ENCODE measurements at regions not wholly inside any gene's neighbourhood (a gene's known extent, or its start where the extent isn't known, plus 50 kb on each side); places are given as distances from the start of the nearest gene placed in this dataset.
"Not testable (repeated sequence)": the region's sequence is repeated elsewhere in the genome, so short reads cannot be mapped to it uniquely, and the experiment has no call there.

DNA sequence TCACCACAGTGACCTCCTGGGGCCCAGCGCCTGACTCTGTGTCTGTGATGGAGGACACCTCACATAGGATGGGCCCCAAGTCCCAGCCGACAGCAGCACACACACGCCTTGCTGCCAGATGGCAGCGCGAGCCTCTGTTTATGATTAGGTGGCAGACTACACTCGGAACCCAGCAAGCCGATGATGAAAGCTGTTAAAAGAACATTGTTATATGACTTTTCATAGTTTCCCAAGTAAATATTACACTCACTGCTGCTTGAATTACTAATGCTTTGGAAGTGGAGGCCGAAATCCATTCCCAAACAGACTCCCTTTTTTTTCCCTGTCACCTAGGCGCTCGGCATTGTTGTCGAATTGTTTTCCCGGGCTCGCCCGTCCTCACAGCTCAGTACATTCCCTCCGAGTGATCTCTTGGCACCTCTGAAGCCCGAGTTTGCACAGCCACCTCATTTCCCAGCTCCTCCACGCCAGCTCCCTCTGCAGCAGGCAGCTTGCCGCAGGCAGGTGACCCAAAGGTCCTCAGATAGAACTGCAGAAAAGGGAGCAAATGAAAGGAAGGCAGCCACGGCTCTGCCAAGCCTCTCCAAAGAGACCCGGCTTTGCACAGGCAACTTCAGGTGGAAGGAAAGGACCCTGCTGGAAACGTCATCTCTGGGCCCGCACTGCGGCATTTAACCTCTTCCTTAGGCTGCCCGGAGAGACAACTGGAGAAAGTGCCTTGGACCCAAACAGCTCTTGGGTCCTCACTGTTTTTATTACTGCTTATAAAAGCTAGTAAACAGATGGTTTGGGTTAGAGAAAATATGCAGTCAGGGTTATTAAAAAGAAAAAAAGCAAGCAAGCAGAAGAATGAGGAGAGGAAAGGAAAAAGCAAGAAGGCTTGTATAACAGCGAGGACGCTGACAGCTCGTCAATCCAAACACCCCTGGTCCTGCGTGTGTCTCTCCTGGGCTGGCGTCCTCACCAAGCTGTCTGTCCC, 72.2 kb upstream of the SLC25A33 start:
- no peak overlapping the region for H3K9ac ChIP-seq (ENCODE audit: extremely low read depth, insufficient read length, low read length)
- no peak overlapping the region for H4K8ac ChIP-seq (replicated peaks; ENCODE audit: insufficient read length, low read depth, low read length)
- H2AFZ ChIP-seq (ENCODE audit: low read length), result no peak overlapping the region
- H3T11ph ChIP-seq (ENCODE audit: low read length), result no peak overlapping the region
- peaks cover 14% of the 10 kb centered on the region for H3K27me3 Mint-ChIP-seq (ENCODE audit: low read depth)
- no peak overlapping the region for H3K56ac ChIP-seq (ENCODE audit: insufficient read length, low read depth, low read length)
- H3K14ac ChIP-seq (ENCODE audit: insufficient read depth, low read length), result no peak overlapping the region; the same call in 1 of the 2 replicates
- H3K79me1 ChIP-seq (ENCODE audit: insufficient read depth, low read depth, low read length, poor library complexity, severe bottlenecking), result no peaks in the 10 kb centered on the region
- H3K4ac ChIP-seq (ENCODE audit: low read depth, low read length), result no peak overlapping the region
- H3K4me2 ChIP-seq (ENCODE audit: insufficient read depth, insufficient read length, low read length), result no peak overlapping the region
- no peak for DNase-seq
- 0 out of 4 replicates have a peak, but pooled peaks cover 0 to 1% of the 10 kb centered on the region in 2 experiments for H3K4me1 Mint-ChIP-seq
- no CpG with 5 or more reads among the region's 29 CpGs for WGBS (ENCODE audit: extremely low coverage, insufficient read length, low lambda C conversion rate)
- no peak overlapping the region for H4K91ac ChIP-seq (ENCODE audit: insufficient read length, low read depth, low read length)
- H3K36me3 Mint-ChIP-seq (ENCODE audit: insufficient read depth in 1 of 3, low read depth in 3 of 3), result no peaks in the 10 kb centered on the region
- H4K20me1 ChIP-seq (ENCODE audit: control insufficient read depth, insufficient read depth, insufficient read length), result no peaks in the 10 kb centered on the region
- no peak overlapping the region for H3K4me3 Mint-ChIP-seq
- H3K4me1 ChIP-seq (ENCODE audit: insufficient read depth, low read length), result no peaks in the 10 kb centered on the region; the same call in 1 of the 2 replicates
- no peak overlapping the region for H3K18ac ChIP-seq (ENCODE audit: insufficient read length, low read depth, low read length)
- TF ChIP-seq, protein P1, sequence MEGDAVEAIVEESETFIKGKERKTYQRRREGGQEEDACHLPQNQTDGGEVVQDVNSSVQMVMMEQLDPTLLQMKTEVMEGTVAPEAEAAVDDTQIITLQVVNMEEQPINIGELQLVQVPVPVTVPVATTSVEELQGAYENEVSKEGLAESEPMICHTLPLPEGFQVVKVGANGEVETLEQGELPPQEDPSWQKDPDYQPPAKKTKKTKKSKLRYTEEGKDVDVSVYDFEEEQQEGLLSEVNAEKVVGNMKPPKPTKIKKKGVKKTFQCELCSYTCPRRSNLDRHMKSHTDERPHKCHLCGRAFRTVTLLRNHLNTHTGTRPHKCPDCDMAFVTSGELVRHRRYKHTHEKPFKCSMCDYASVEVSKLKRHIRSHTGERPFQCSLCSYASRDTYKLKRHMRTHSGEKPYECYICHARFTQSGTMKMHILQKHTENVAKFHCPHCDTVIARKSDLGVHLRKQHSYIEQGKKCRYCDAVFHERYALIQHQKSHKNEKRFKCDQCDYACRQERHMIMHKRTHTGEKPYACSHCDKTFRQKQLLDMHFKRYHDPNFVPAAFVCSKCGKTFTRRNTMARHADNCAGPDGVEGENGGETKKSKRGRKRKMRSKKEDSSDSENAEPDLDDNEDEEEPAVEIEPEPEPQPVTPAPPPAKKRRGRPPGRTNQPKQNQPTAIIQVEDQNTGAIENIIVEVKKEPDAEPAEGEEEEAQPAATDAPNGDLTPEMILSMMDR (conservative IDR thresholded peaks at IDR 0.05), result no peak
- no peaks in the 10 kb centered on the region for H3K23me2 ChIP-seq (ENCODE audit: insufficient read length, low read depth, low read length, poor library complexity, severe bottlenecking)
- no peak overlapping the region for H3K27ac ChIP-seq (ENCODE audit: insufficient read length, low read depth, low read length)
- no peaks in the 10 kb centered on the region; a peak in 1 of 5 replicates for H3K9me3 Mint-ChIP-seq
- no peaks in the 10 kb centered on the region for H3K79me2 ChIP-seq (ENCODE audit: insufficient read depth, low read length)
- no peaks in the 10 kb centered on the region for H3K9me3 ChIP-seq (ENCODE audit: control insufficient read depth, low read depth, low read length)
- no peaks in the 10 kb centered on the region; the same call in 1 of the 2 replicates for H3K27me3 ChIP-seq (ENCODE audit: insufficient read depth, low read length)
- H3K27ac Mint-ChIP-seq, result peak overlapping the region in 1 of 3 experiments; percentile 9; a peak in 2 of 7 replicates
- H2AK5ac ChIP-seq (ENCODE audit: insufficient read length, low read length), result no peak overlapping the region
- H2BK20ac ChIP-seq (ENCODE audit: low read depth, low read length, poor library complexity, severe bottlenecking), result no peak overlapping the region
- H4K5ac ChIP-seq (ENCODE audit: insufficient read length, low read depth, low read length), result no peak overlapping the region
- no peak overlapping the region for H2BK120ac ChIP-seq (ENCODE audit: low read depth, low read length, poor library complexity, severe bottlenecking)
- H3K23ac ChIP-seq (ENCODE audit: insufficient read length, low read depth, low read length), result no peak overlapping the region
- H2BK5ac ChIP-seq (ENCODE audit: insufficient read length, low read length), result no peak overlapping the region
- no peak overlapping the region for H2BK12ac ChIP-seq (ENCODE audit: insufficient read length, low read depth, low read length)
- H2BK15ac ChIP-seq (ENCODE audit: low read depth, low read length), result no peak overlapping the region

GRCh38 chr1:9469882-9470281, 69.4 kb upstream of the SLC25A33 start:
- not testable (repeated sequence) for H3T11ph ChIP-seq (ENCODE audit: low read length); H4K8ac ChIP-seq (replicated peaks; ENCODE audit: insufficient read length, low read depth, low read length); H3K79me1 ChIP-seq (ENCODE audit: insufficient read depth, low read depth, low read length, poor library complexity, severe bottlenecking); H3K56ac ChIP-seq (ENCODE audit: insufficient read length, low read depth, low read length); H4K91ac ChIP-seq (ENCODE audit: insufficient read length, low read depth, low read length); H3K18ac ChIP-seq (ENCODE audit: insufficient read length, low read depth, low read length); H2AK5ac ChIP-seq (ENCODE audit: insufficient read length, low read length); H3K27ac Mint-ChIP-seq; H3K79me2 ChIP-seq (ENCODE audit: insufficient read depth, low read length); H3K4ac ChIP-seq (ENCODE audit: low read depth, low read length); H3K23me2 ChIP-seq (ENCODE audit: insufficient read length, low read depth, low read length, poor library complexity, severe bottlenecking); H3K23ac ChIP-seq (ENCODE audit: insufficient read length, low read depth, low read length); H3K36me3 Mint-ChIP-seq (ENCODE audit: insufficient read depth in 1 of 3, low read depth in 3 of 3); H3K9me3 Mint-ChIP-seq; H2BK15ac ChIP-seq (ENCODE audit: low read depth, low read length); H2BK5ac ChIP-seq (ENCODE audit: insufficient read length, low read length); H4K5ac ChIP-seq (ENCODE audit: insufficient read length, low read depth, low read length); H2BK12ac ChIP-seq (ENCODE audit: insufficient read length, low read depth, low read length); H4K20me1 ChIP-seq (ENCODE audit: control insufficient read depth, insufficient read depth, insufficient read length); H3K27ac ChIP-seq (ENCODE audit: insufficient read length, low read depth, low read length); H2BK120ac ChIP-seq (ENCODE audit: low read depth, low read length, poor library complexity, severe bottlenecking); DNase-seq; H3K4me3 Mint-ChIP-seq; H3K4me1 Mint-ChIP-seq; H3K9ac ChIP-seq (ENCODE audit: extremely low read depth, insufficient read length, low read length); H2BK20ac ChIP-seq (ENCODE audit: low read depth, low read length, poor library complexity, severe bottlenecking); H3K9me3 ChIP-seq (ENCODE audit: control insufficient read depth, low read depth, low read length); H3K14ac ChIP-seq (ENCODE audit: insufficient read depth, low read length); H3K4me2 ChIP-seq (ENCODE audit: insufficient read depth, insufficient read length, low read length); H3K27me3 ChIP-seq (ENCODE audit: insufficient read depth, low read length); H2AFZ ChIP-seq (ENCODE audit: low read length); H3K4me1 ChIP-seq (ENCODE audit: insufficient read depth, low read length)
- peaks cover 14% of the 10 kb centered on the region for H3K27me3 Mint-ChIP-seq (ENCODE audit: low read depth)
- no CpG with 5 or more reads among the region's 3 CpGs for WGBS (ENCODE audit: extremely low coverage, insufficient read length, low lambda C conversion rate)

Data from H9 (cell line).